Endothelial cell of umbilical vein (primary cell): ENCODE measurements at regions not wholly inside any gene's neighbourhood (a gene's known extent, or its start where the extent isn't known, plus 50 kb on each side); places are given as distances from the start of the nearest gene placed in this dataset.
"Not testable (repeated sequence)": the region's sequence is repeated elsewhere in the genome, so short reads cannot be mapped to it uniquely, and the experiment has no call there.

ENCODE experiments used
- EZH2 ChIP-seq: IDR thresholded peaks from 2 replicates; pipeline ENCODE4 v1.6.1; 2012; ENCODE audit warnings: borderline replicate concordance, low read depth, mild to moderate bottlenecking, moderate library complexity, low read length, inconsistent platforms; ENCODE audit not compliant: severe bottlenecking
- FOS ChIP-seq: IDR thresholded peaks from 2 replicates; pipeline ENCODE4 v1.6.1; 2011; ENCODE audit warnings: mild to moderate bottlenecking, low read length, moderate library complexity, borderline replicate concordance; ENCODE audit not compliant: insufficient read depth
- GATA2 ChIP-seq: IDR thresholded peaks from 2 replicates; pipeline ENCODE4 v1.7.0; 2011; ENCODE audit warnings: low read depth, mild to moderate bottlenecking, moderate library complexity, mixed read lengths, low read length; ENCODE audit not compliant: insufficient read length, insufficient read depth
- JUN ChIP-seq: IDR thresholded peaks from 2 replicates; pipeline ENCODE4 v1.6.1; 2011; ENCODE audit warnings: borderline replicate concordance, low read depth; ENCODE audit not compliant: insufficient read length, insufficient read depth
- MYC ChIP-seq: IDR thresholded peaks from one replicate; pipeline ENCODE4 v1.6.1; 2011; ENCODE audit warnings: mild to moderate bottlenecking, low read depth, low read length
- POLR2A ChIP-seq: IDR thresholded peaks from 2 replicates; pipeline ENCODE4 v1.6.1; 2012; ENCODE audit warnings: low read depth, mild to moderate bottlenecking, control low read depth, low read length
- POLR2AphosphoS5 ChIP-seq: IDR thresholded peaks from 2 replicates; pipeline ENCODE4 v1.6.1; 2012; ENCODE audit warnings: low read depth, mild to moderate bottlenecking, control low read depth, low read length, moderate library complexity; ENCODE audit not compliant: insufficient read depth
- TF ChIP-seq, protein P1 (sequence below), 2 donors: IDR thresholded peaks; 1 replicate in 1 of 2; 2 replicates in 1 of 2; pipeline ENCODE4 v1.5.1; 2011; ENCODE audit warnings: low read length in 2 of 2, mild to moderate bottlenecking in 2 of 2, moderate library complexity in 2 of 2, control low read depth in 1 of 2, inconsistent platforms in 1 of 2, low read depth in 1 of 2; ENCODE audit not compliant: insufficient read depth in 1 of 2; ENCODE audit errors: extremely low read depth in 1 of 2
- TF ChIP-seq, protein P2 (sequence below): IDR thresholded peaks from 2 replicates; pipeline ENCODE4 v1.6.1; 2011; ENCODE audit not compliant: insufficient read depth, insufficient read length

DNA sequence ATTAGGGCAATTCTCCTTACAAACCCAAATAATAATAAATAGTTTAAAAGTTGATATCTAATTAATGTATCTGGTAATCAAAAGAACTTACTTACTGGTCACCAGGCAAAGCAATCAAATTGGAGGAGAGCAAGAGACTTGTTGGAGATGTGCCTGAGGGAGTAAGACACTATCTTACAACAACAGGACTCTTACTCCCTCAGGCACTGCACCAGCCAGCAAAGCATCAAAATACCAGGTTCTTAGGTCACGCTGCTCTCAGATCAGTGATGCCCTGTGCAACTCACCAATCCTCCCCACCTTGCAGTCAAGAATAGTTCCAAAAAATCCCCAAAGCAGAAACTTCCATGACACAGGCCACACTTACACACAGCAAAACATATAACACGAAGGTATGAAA, 117.0 kb downstream of the PRR15 start:
- TF ChIP-seq, protein P1, sequence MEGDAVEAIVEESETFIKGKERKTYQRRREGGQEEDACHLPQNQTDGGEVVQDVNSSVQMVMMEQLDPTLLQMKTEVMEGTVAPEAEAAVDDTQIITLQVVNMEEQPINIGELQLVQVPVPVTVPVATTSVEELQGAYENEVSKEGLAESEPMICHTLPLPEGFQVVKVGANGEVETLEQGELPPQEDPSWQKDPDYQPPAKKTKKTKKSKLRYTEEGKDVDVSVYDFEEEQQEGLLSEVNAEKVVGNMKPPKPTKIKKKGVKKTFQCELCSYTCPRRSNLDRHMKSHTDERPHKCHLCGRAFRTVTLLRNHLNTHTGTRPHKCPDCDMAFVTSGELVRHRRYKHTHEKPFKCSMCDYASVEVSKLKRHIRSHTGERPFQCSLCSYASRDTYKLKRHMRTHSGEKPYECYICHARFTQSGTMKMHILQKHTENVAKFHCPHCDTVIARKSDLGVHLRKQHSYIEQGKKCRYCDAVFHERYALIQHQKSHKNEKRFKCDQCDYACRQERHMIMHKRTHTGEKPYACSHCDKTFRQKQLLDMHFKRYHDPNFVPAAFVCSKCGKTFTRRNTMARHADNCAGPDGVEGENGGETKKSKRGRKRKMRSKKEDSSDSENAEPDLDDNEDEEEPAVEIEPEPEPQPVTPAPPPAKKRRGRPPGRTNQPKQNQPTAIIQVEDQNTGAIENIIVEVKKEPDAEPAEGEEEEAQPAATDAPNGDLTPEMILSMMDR (IDR thresholded peaks at IDR 0.05; ENCODE audit: extremely low read depth in 1 of 2, insufficient read depth in 1 of 2, low read depth in 1 of 2, low read length in 2 of 2) = not testable (repeated sequence)
- not testable (repeated sequence) for TF ChIP-seq POLR2AphosphoS5, POLR2A, EZH2, JUN, GATA2, MYC, FOS
- TF ChIP-seq, protein P2, sequence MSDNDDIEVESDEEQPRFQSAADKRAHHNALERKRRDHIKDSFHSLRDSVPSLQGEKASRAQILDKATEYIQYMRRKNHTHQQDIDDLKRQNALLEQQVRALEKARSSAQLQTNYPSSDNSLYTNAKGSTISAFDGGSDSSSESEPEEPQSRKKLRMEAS = not testable (repeated sequence)
